Activated CD8-positive, alpha-beta memory T cell treated with anti-CD3 and anti-CD28 coated beads for 48 hours (primary cell): ENCODE measurements at regions not wholly inside any gene's neighbourhood (a gene's known extent, or its start where the extent isn't known, plus 50 kb on each side); places are given as distances from the start of the nearest gene placed in this dataset.
"Not testable (repeated sequence)": the region's sequence is repeated elsewhere in the genome, so short reads cannot be mapped to it uniquely, and the experiment has no call there.

Experiments
- DNase-seq, 3 experiments: peaks; one replicate each; pipeline ENCODE4 v3.0.0-alpha.2; 2020; ENCODE audit warnings: low read depth in 2 of 3, low spot score in 2 of 3

GRCh38 chr5:2534251-2534650 is 217.2 kb downstream of the IRX2 start:
- DNase-seq: no peak

DNA sequence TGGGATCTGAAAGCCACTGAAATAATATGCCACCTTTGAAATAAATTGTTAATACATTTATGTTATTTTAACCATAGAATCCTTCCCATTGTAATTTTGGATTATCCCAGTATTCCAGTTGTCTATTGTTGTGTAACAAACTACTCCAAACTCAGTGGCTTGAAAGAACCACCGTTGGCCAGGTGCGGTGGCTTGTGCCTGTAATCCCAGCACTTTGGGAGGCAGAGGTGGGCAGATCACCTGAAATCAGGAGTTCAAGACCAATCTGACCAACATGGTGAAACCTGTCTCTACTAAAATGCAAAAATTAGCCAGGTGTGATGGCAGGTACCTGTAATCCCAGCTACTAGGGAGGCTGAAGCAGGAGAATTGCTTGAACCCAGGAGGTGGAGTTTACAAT is 217.6 kb downstream of the IRX2 start:
- DNase-seq: not testable (repeated sequence)

GRCh38 chr5:2532809-2533208 is 218.7 kb downstream of the IRX2 start:
- no peak for DNase-seq

DNA sequence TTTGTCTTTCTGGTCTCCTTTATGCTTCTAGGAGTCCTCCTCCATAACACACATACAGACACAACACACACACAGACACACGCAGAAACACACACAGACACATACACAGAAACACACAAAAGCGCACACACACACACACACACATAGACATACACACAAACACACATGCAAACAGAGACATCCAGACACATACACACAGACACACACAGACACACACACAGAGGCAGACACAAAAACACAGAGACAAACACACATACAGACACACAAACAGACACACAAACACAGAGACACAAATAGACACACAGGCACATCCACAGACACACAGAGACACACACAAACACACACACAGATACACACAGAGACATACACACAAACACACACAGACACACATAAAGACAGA is 220.2 kb downstream of the IRX2 start:
- DNase-seq: no peak

GRCh38 chr5:2530609-2531008 is 220.9 kb downstream of the IRX2 start:
- no peak for DNase-seq

DNA sequence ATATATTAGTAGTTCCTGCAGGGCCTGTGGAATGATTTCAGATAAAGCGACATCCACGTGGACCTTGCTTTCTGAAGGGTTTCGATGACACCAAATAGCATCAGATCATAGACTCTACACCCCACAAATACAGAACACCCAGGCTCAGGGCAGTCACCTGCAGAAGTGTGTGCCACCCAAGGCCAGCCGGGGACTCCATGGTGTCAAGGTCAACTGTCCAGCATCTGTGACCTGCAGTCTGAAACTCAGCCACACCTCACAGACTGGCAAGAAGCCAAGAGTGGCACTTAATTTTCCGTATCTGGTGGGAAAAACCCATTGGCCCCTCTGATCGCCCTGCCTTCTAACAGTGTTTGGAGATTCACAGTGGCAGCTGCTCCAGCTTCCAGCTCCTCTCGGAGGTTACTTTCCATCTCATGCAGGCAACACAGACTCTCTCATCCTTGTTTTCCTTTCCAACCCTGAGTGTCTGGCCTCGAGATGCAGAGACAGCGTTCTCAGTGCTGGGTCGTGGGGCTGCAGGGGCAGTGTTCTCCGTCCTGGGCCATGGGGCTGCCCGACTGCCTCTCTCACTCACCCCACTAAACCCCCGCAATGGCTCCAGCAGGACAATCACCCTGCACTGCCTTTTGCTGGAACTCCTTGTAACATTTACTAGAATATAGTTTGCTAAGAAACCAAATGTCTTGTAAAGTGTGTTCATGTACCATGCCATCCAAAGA is 221.9 kb downstream of the IRX2 start:
- DNase-seq: no peak

DNA sequence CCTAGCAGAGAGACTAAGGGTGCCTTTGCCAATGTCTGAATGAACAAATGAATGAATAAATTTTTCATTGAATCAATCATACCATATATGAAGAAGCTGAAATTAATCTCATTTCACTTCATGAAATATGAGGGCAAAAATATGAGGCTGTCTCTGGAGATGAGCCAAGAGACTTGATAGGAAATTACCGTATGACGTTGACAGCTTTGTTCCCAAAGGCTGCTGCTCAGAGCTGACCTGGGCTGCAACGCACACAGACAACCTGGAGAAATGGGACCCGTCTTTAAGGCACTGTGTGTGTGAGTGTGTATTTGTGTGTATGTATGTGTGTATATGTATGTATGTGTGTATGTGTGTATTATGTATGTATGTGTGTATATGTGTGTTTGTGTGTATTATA is 226.1 kb downstream of the IRX2 start:
- DNase-seq: no peak

- no peak for DNase-seq
Measured at GRCh38 chr5:2524620-2525019, 226.9 kb downstream of the IRX2 start.

DNA sequence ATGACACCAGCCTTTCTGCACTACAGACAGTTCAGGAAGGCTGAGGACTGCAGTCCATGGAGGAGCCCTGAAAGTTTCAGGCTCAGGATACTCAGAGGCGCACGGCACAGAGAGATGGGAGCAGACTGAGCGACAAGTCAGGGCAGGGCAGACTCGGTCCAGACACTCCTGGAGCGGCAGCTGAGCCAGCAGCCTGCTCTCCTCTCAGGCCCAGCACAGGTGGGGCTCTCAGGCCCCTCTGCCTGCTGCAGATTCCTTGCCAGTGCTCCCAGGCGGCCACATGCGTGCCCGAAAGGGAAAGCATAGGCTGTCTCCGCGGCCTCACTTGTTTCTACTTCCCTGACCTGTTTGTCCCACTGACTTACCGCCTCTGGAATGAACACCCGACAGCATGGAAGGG is 228.3 kb downstream of the IRX2 start:
- DNase-seq: no peak

GRCh38 chr5:2522372-2522771 is 229.1 kb downstream of the IRX2 start:
- DNase-seq: no peak

GRCh38 chr5:2519153-2519552 is 232.3 kb downstream of the IRX2 start:
- DNase-seq: no peak

DNA sequence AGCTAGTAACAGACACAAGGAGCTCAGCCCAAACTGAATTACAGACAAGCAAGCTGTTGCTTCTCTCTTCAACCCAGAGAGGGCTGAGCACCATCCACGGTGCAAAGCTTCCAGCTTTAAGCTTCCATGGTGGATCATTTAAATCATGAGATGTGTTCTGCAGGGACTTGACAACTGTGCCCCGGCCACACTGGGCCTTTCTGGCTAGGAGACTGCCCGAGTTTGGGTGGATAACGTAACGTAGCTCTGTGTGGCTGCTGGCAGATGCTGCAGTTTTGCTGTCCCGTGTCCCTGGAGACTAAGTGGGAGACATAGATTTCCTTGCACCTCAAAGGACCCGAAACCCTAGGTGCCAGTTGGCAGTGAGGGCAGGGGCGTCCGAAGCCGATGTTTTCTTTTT is 234.0 kb downstream of the IRX2 start:
- no peak for DNase-seq

GRCh38 chr5:2515180-2515764 is 236.2 kb downstream of the IRX2 start:
- no peak for DNase-seq

- no peak for DNase-seq
Measured at GRCh38 chr5:2514484-2514883, 237.0 kb downstream of the IRX2 start.

GRCh38 chr5:2511706-2512105 is 239.8 kb downstream of the IRX2 start:
- DNase-seq: no peak

DNA sequence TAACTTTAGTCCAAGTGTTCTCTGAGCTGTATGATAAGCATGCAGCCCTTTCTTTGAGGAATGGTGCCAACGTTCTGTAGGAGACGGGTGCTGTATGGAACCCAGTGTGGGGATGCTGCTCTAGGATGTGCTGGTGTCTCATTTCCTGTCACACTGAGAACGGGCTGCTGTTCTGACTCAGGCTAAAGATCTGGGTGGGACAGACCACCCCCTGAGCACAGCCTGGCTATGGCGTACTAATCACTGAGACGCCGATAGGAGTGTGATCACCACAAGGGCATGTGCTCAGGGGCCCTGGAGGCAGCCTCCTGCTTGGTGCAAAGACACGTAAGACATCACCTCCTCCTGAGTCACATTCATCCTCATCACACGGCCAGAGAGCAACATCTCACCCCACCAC is 240.4 kb downstream of the IRX2 start:
- no peak for DNase-seq

DNA sequence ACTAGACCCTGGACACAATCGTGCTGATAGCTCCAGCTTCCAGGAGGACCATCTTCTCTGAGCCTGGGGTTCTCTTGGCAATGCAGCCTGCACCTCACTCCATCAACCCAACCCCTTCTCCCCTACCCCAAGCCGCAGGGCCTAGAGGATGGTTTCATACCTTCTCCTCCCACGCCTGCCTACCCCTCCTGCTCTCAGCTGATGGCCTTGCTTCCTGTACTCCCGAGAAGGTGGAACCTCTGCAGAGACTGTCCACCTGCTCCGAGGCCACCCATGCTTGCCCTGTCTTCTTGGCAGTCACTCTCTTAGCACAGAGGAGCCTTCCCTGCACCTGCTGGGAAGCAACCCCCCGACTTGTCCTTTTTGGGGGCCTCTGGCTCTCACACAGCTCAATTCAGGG is 241.9 kb downstream of the IRX2 start:
- no peak for DNase-seq

DNA sequence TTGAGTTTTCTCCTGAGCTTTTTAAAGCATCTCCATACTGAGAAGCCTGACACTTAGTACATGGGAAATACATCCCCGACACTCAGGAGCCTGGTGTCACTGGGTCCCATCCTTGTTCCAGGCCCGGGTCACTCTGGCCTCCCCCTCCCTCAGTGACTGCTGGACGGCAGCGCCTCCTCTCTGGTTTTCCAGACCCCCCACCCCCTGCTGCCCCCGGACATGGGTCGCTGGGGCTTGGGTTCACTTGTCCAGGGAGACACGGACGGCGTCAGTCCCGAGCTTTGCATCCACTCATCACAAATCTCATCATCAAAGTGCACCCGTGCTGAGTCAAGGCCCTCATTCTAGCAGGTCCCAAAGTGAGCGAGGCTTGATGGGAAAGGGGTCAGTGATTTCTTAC is 243.0 kb downstream of the IRX2 start:
- DNase-seq: no peak

- no peak for DNase-seq
Measured at GRCh38 chr5:2507611-2508010, 243.9 kb downstream of the IRX2 start.

- no peak for DNase-seq
Measured at GRCh38 chr5:2506603-2507002, 244.9 kb downstream of the IRX2 start.

- DNase-seq: no peak
Measured at GRCh38 chr5:2505217-2505616, 246.3 kb downstream of the IRX2 start.

- no peak for DNase-seq
Measured at GRCh38 chr5:2502970-2503594, 248.4 kb downstream of the IRX2 start.

DNA sequence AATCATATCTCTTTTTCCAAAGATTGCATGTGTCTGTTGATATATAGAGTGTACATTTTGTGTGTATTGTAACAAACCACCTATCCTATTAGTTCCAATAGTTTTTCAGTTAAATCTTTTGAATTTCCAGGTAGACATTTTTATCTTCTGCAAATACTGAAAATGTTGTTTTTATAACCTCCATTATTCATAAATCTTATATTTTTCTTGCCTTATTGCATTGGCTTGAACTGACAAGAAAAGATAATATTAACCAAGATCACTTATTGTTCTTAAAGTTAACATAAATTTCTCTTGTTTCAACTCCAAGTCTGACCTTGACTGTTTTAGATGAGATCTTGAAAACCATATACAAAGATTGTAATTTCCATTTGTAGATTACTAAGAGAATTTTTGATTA is 251.6 kb downstream of the IRX2 start:
- no peak for DNase-seq
